IPS-15b (cell line): ENCODE measurements at regions not wholly inside any gene's neighbourhood (a gene's known extent, or its start where the extent isn't known, plus 50 kb on each side); places are given as distances from the start of the nearest gene placed in this dataset.
A peak's percentile ranks its signal among the peaks of the same experiment; 100 is the strongest.

Experiments
- H3K27me3 ChIP-seq: one replicate; pipeline ENCODE4 v1.6.1; 2013; ENCODE audit warnings: low read length; ENCODE audit not compliant: control insufficient read depth, insufficient read depth
- H3K36me3 ChIP-seq: one replicate; pipeline ENCODE4 v1.6.1; 2013; ENCODE audit warnings: low read length; ENCODE audit not compliant: control insufficient read depth, insufficient read depth
- H3K4me1 ChIP-seq: one replicate; pipeline ENCODE4 v1.6.1; 2013; ENCODE audit warnings: mild to moderate bottlenecking, low read length; ENCODE audit not compliant: control insufficient read depth, insufficient read depth
- H3K4me3 ChIP-seq: one replicate; pipeline ENCODE4 v1.5.1; 2013; ENCODE audit warnings: low read depth, low read length
- H3K9ac ChIP-seq: one replicate; pipeline ENCODE4 v1.6.1; 2013; ENCODE audit warnings: low read depth, mild to moderate bottlenecking, low read length
- H3K9me3 ChIP-seq: one replicate; pipeline ENCODE4 v1.6.1; 2013; ENCODE audit warnings: mild to moderate bottlenecking, low read length; ENCODE audit not compliant: control insufficient read depth, insufficient read depth

DNA sequence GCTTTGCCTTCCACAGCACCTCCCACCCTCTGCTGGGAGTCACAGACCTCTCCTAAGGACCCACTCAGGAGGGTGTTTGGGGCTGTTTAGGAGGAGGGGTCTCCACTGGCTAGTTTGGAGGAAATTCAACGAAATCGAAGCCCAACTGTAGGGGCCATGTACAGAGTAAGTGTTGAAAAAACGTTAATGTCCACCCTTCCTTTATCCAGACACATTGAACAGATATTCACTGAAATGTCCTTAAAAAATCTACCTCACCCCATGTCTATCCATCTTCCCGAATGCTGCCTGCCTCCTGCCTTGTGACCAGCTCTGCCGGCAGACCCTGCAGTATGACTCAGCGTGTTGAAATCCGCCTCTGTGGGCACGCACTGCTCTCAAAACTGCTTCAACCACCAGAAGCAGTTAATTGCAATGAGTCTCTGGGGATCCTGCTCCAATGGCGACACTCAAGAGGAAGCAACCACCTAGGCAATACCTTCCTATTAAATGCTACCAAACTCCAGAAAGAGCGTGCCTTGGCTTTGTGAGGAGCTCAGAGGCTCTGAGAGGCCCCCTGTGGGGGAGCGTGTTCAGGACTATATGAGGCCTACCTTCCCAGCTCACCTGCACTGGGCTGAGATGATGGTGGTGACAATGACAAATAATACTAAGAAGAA, 61.4 kb upstream of the RTN4 start:
- Histone ChIP-seq H3K4me1 (peaks cover 9% of the 10 kb centered on the region), H3K9ac (peak overlapping the region; percentile 19), H3K36me3 (no peaks in the 10 kb centered on the region), H3K9me3 (no peaks in the 10 kb centered on the region), H3K27me3 (no peaks in the 10 kb centered on the region), H3K4me3 (no peak overlapping the region)

DNA sequence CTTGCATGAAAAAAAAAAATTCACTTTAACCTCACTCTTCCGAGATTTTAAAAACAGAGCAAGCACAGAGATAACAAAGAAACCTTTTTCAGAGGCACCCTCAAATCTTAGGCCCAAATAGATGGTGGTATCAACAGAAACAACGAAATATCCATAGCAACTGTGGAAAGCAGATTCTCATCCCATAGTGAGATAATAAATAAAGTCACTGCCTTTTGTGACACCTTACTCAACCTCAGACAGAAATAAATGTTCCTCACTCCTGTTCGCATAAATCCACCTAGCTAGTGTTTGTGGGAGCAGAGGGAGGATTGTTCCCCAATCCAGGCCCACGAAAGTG, 60.9 kb upstream of the RTN4 start:
- Histone ChIP-seq H3K36me3 (no peaks in the 10 kb centered on the region), H3K9me3 (no peaks in the 10 kb centered on the region), H3K4me1 (peaks cover 9% of the 10 kb centered on the region), H3K27me3 (no peaks in the 10 kb centered on the region), H3K4me3 (no peak overlapping the region), H3K9ac (no peak overlapping the region)

DNA sequence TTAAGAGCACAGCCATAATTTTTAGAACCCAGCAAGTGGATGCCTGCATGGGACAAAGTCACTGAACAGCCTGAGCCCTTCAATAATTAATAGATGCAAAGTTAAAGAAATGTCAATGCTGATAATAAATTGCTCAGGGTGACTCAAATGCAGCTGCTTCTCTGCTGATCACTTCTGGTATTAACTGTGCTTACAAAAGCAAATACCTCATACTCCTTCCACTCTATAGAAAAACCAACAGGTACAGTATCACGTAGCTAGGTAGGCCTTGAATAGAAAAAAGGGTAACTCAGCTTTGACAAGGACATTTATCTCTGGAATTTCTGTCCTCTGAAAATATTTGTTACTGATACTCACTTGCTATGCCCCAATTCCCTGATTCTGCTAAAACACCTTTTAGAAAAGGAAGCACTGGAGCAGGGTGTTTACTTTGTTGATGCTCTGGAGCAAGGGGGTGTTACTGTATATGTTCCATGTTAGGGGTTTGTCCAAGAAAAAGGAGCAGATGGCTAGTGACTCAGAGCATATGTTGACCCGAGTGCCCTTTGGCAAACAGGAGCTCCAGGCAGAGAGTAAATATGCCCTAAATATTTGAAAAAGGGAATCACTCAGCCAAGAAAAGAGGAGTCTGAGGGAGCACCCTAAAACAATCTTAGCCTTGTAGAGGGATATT, 59.1 kb upstream of the RTN4 start:
- H3K9me3 ChIP-seq = no peaks in the 10 kb centered on the region
- H3K4me1 ChIP-seq = peaks cover 9% of the 10 kb centered on the region
- H3K9ac ChIP-seq = no peak overlapping the region

DNA sequence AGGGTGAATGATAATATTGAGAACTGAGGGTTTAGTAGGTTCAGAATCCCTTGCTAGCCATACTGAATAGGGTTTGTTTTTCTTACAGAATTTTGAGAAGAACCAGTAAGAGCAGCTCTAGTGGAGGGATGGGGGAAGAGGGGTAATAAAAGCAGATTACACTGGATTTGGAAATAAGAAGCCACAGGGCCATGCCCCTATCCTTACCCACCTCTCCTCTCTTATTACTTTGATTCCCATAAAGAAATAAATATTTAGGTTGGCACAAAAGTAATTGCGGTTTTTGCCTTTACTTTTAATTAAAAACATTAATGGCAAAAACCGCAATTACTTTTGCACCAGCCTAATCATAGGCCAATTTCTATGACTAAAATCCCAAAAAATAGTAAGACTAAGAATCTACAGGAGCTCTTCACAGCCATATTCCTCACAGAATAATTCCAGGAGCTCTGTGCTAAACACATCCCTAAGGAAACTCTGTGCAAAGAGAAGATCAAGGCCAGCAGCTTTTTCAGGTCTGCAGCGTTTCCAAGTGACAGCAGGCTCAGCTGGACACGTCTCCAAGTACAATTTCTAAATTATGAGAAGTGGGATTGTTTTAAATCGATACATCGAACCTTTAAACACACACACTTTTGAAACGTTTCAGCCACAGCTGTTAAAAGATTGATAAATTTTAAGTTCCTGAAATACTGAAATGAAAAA, 58.4 kb upstream of the RTN4 start:
- H3K9ac ChIP-seq = no peak overlapping the region
- peaks cover 9% of the 10 kb centered on the region for H3K4me1 ChIP-seq
- no peaks in the 10 kb centered on the region for H3K36me3 ChIP-seq
- no peaks in the 10 kb centered on the region for H3K27me3 ChIP-seq
- H3K9me3 ChIP-seq = no peaks in the 10 kb centered on the region
- no peak overlapping the region for H3K4me3 ChIP-seq

More for the DNA sequence above, 59.1 kb upstream of the RTN4 start:
- Histone ChIP-seq H3K4me3 (no peak overlapping the region), H3K36me3 (no peaks in the 10 kb centered on the region), H3K27me3 (no peaks in the 10 kb centered on the region)

DNA sequence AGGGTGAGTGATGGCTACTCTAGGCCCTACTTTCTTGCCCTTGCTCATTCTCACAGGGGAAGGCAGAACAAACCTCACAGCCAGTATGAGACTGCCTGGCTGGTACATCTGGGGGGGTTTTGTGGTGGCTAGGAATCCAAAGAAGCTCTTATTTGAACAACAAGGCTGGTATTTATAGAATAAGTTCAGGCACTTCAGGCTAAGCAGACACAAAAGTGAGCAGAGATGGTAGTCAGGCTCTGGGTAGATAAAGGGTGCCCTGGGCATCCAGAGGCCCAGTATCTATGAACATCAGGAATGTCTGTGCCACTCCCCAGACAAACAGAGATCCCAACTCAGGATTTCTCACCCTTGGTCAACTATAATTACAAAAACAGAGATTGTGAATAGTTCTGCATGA, 57.2 kb upstream of the RTN4 start:
- Histone ChIP-seq H3K27me3 (no peaks in the 10 kb centered on the region), H3K4me1 (peaks cover 9% of the 10 kb centered on the region), H3K9ac (no peak overlapping the region), H3K4me3 (no peak overlapping the region), H3K36me3 (no peaks in the 10 kb centered on the region), H3K9me3 (no peaks in the 10 kb centered on the region)

DNA sequence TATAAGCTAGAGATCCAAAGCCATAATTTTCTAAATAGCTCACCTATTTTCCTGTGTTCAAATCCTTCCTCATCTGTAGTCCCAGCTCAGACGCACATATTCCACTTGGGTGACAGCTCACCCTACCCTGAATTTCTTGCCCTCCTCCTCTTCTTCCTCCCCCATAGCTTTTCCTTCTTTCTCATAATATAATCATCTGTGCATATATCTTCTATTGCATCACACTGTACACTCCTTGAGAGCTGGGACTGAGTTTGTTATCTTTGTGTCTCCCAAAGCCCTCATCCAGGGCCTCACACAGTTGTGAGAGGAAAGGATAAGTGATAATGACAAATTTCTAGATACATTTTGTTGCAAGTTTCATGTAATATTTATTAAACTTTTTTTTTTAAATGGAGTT, 55.9 kb upstream of the RTN4 start:
- Histone ChIP-seq H3K36me3 (no peaks in the 10 kb centered on the region), H3K9me3 (no peaks in the 10 kb centered on the region), H3K4me1 (no peaks in the 10 kb centered on the region), H3K4me3 (no peak overlapping the region), H3K9ac (no peak overlapping the region), H3K27me3 (no peaks in the 10 kb centered on the region)

DNA sequence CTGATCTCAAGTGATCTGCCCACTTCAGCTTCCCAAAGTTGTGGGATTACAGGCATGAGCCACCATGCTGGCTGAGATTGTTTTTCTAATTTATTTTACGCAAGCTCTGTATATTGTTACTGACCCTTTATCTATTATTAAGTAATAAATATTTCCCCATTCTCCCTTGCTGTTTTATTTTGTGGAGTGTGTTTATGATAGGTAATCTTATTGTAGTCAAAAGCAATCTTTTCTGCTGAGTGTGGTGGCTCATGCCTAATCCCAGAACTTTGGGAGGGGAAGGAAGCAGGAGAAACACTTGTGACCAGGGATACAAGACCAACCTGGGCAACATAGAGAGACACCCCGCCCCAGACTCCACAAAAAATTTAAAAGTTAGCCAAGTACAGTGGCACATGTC, 55.2 kb upstream of the RTN4 start:
- no peak overlapping the region for H3K4me3 ChIP-seq
- H3K9me3 ChIP-seq = no peaks in the 10 kb centered on the region
- H3K36me3 ChIP-seq = no peaks in the 10 kb centered on the region
- H3K9ac ChIP-seq = no peak overlapping the region
- no peaks in the 10 kb centered on the region for H3K4me1 ChIP-seq
- H3K27me3 ChIP-seq = no peaks in the 10 kb centered on the region

DNA sequence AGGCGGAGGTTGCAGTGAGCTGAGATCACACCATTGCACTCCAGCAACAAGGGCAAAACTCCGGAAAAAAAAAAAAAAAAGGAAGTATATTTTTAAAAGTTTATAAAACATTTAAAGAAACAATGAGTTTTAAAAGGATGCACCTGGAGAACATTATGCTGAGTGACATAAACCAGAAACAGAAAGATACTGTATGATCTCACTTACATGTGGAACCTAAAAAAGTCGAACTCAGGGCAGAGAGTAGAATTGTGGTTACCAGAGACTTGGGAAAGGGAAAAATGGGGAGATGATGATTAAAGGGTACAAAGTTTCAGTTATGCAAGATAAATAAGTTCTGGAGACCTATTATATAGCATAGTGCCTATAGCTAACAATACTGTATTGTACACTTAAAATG, 52.8 kb upstream of the RTN4 start:
- H3K9ac ChIP-seq = no peak overlapping the region
- H3K4me1 ChIP-seq = peaks cover under 1% of the 10 kb centered on the region
- no peaks in the 10 kb centered on the region for H3K27me3 ChIP-seq
- H3K9me3 ChIP-seq = no peaks in the 10 kb centered on the region
- H3K36me3 ChIP-seq = no peaks in the 10 kb centered on the region
- no peak overlapping the region for H3K4me3 ChIP-seq

DNA sequence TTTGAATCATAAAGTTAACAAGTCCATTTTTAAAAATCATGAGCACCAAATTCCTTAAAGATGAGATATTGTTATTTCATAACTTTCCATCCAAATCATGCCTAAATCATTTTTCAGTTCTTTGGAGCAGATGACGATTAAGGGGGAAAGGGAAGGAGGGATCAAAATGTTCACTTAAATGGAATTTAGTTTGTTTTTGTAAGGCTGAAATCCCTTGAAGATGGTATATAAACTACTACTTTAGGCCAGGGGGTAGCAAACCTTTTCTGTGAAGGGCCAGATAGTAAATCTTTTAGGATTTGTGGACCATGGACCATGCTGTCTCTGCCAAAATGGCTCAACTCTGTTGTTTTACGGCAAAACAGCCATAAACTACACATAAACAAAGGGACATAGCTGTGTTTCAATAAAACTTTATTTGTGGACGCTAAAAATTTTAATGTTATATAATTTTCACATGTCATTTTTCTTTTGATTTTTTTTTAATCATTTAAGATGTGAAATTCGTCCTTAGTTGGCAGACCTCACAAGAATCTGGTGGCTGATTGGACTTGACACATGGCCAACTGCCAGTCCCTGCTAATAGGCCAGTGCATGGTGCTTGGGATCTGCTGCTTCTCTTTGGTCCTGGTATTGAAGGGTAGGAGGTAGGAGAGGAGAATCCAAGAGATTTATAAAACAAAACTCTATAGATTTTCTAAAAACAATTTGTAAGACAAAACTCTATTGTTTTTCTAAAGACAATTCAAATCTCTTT, 52.0 kb upstream of the RTN4 start:
- no peaks in the 10 kb centered on the region for H3K27me3 ChIP-seq
- no peaks in the 10 kb centered on the region for H3K36me3 ChIP-seq
- no peaks in the 10 kb centered on the region for H3K9me3 ChIP-seq
- no peak overlapping the region for H3K4me3 ChIP-seq
- no peak overlapping the region for H3K9ac ChIP-seq
- peaks cover 3% of the 10 kb centered on the region for H3K4me1 ChIP-seq

DNA sequence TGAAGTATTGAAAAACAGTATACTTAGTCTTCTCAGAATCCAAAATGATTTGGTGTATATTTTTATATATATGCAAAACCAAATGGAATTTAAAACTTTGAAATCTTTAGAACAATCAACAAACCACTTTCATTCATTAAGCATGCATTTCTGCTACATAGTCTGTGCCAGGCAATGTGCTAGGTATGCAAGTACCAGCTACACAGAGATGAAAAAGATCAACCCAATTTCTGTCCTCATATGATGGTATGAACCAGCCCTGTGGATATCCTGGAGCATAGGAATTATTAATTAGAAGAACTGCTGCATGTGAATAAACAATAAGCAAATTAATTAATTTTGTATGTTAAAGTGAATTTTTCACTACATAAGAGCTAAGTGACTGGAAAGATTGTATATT, 51.2 kb upstream of the RTN4 start:
- Histone ChIP-seq H3K4me3 (no peak overlapping the region), H3K9ac (no peak overlapping the region), H3K4me1 (peaks cover 3% of the 10 kb centered on the region), H3K27me3 (no peaks in the 10 kb centered on the region), H3K36me3 (no peaks in the 10 kb centered on the region), H3K9me3 (no peaks in the 10 kb centered on the region)

DNA sequence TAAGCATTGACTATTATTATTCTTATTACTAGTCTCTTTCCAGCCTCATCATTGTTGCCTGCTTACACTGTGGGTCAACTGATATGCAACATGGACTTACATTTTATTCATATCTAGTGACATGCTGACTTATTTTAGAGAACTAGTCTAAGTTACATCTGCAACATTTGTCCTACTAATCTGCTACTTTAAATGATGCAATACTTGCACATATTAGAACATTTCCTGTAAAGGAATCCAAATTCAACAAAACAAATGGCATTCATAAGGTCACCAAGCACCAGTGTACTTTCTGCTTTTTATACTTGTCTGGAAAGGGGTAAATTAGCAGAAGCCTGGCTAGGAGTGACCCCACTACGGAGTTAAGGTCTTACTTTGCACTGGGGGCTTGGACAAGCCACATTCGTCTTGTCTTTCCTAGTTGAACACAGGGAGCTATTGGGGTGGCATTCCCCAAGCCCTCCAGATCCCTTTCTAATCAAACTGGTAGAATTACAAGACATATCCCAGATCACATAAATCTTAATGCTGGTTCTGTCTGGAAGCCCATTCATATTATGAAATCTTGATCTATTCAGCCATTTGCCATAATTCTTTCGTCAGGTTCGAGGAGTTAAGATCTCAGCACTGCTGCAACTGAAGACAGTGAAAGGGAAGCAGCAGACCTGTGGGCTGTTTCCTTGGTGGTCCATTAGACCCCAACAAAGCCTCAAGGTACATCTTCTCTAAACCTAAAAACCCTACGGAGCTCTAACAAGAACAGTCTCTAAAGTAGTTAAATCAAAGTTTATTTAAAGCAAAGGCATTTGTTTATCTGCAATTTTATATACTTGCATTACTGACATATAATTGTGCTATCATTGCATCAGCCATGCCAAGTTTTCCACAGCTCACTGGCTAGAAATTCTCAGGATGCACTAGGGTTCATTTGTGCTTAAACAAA, 49.9 kb upstream of the RTN4 start:
- Histone ChIP-seq H3K36me3 (no peaks in the 10 kb centered on the region), H3K9me3 (no peaks in the 10 kb centered on the region), H3K27me3 (no peaks in the 10 kb centered on the region), H3K4me3 (no peak overlapping the region), H3K4me1 (peaks cover 3% of the 10 kb centered on the region), H3K9ac (no peak overlapping the region)
